ENCODE measurements at regions not wholly inside any gene's neighbourhood (a gene's known extent, or its start where the extent isn't known, plus 50 kb on each side); places are given as distances from the start of the nearest gene placed in this dataset.

DNA sequence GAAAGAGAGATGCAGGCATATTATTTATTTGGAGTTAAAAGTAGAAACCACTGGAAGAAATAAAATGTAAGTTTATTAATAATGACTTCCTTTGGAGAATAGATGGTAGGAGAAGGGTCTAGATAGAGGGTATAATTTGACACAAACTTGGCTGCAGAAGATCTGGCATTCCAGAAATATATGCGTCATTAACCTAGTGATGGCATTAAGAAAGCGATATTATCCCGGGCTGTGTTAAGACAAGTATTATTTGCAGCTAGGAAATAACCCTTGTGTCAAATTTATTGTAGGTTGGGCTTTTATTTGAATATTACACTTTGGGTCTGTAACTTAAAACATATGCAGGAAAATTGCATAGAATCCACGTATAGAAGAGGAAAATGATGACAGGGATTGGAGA lies 389.5 kb downstream of the MTX2 start:
- no peak for TF ChIP-seq POLR2A (IDR thresholded peaks at IDR 0.05)
- TF ChIP-seq, protein P1, sequence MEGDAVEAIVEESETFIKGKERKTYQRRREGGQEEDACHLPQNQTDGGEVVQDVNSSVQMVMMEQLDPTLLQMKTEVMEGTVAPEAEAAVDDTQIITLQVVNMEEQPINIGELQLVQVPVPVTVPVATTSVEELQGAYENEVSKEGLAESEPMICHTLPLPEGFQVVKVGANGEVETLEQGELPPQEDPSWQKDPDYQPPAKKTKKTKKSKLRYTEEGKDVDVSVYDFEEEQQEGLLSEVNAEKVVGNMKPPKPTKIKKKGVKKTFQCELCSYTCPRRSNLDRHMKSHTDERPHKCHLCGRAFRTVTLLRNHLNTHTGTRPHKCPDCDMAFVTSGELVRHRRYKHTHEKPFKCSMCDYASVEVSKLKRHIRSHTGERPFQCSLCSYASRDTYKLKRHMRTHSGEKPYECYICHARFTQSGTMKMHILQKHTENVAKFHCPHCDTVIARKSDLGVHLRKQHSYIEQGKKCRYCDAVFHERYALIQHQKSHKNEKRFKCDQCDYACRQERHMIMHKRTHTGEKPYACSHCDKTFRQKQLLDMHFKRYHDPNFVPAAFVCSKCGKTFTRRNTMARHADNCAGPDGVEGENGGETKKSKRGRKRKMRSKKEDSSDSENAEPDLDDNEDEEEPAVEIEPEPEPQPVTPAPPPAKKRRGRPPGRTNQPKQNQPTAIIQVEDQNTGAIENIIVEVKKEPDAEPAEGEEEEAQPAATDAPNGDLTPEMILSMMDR (IDR thresholded peaks at IDR 0.05) = no peak

All from Peyer's patch (tissue), 4 donors.